Activated naive CD4-positive, alpha-beta T cell treated with anti-CD3 and anti-CD28 coated beads for 36 hours (primary cell): ENCODE measurements at regions not wholly inside any gene's neighbourhood (a gene's known extent, or its start where the extent isn't known, plus 50 kb on each side); places are given as distances from the start of the nearest gene placed in this dataset.
A peak's percentile ranks its signal among the peaks of the same experiment; 100 is the strongest.

Experiments used
- CTCF ChIA-PET: fragments of 350-600 bp; sonication (Branson Sonifier 250); formaldehyde crosslinking; loops from one replicate; lab custom pipeline; 2021; ENCODE audit warnings: antibody characterized with exemption; lab: Charles Lee
- DNase-seq: peaks from one replicate; pipeline ENCODE4 v3.0.0-alpha.2; 2020
- H3K27ac Mint-ChIP-seq: one replicate; pipeline ENCODE4 v1.8.0; 2021; ENCODE audit warnings: mild to moderate bottlenecking, mixed read lengths
- H3K27me3 Mint-ChIP-seq: one replicate; pipeline ENCODE4 v1.8.0; 2021; ENCODE audit warnings: low read depth, mixed read lengths
- H3K36me3 Mint-ChIP-seq: one replicate; pipeline ENCODE4 v1.8.0; 2021; ENCODE audit warnings: low read depth, mixed read lengths
- H3K4me1 Mint-ChIP-seq: one replicate; pipeline ENCODE4 v1.8.0; 2021; ENCODE audit warnings: low read depth, mixed read lengths
- H3K4me3 Mint-ChIP-seq: one replicate; pipeline ENCODE4 v1.8.0; 2021; ENCODE audit warnings: mild to moderate bottlenecking, moderate library complexity, mixed read lengths
- H3K9me3 Mint-ChIP-seq: one replicate; pipeline ENCODE4 v1.8.0; 2021; ENCODE audit warnings: mixed read lengths
- intact Hi-C: fragments of 100-400 bp; cut with micrococcal nuclease; formaldehyde crosslinking; loops from one replicate; pipeline ENCODE4 v1.15.1; 2023

- intact Hi-C loops: no loop called here
- Mint-ChIP-seq H3K27ac (no peak overlapping the region), H3K9me3 (no peaks in the 10 kb centered on the region)
Measured at GRCh38 chr4:129602447-129602846, 506.5 kb downstream of the C4orf33 start.

GRCh38 chr4:129603241-129603931, 507.4 kb downstream of the C4orf33 start:
- Mint-ChIP-seq H3K27me3 (no peaks in the 10 kb centered on the region), H3K4me1 (no peaks in the 10 kb centered on the region), H3K36me3 (no peaks in the 10 kb centered on the region), H3K9me3 (no peaks in the 10 kb centered on the region), H3K4me3 (no peak overlapping the region), H3K27ac (no peak overlapping the region)
- intact Hi-C loops: no loop called here
- CTCF ChIA-PET: no interaction called here
- DNase-seq: no peak

More at GRCh38 chr4:129602447-129602846, 506.5 kb downstream of the C4orf33 start:
- no peaks in the 10 kb centered on the region for H3K36me3 Mint-ChIP-seq
- no peaks in the 10 kb centered on the region for H3K27me3 Mint-ChIP-seq
- no peaks in the 10 kb centered on the region for H3K4me1 Mint-ChIP-seq
- no peak for DNase-seq
- H3K4me3 Mint-ChIP-seq: no peak overlapping the region
- CTCF ChIA-PET: no interaction called here

GRCh38 chr4:129604632-129605255, 508.8 kb downstream of the C4orf33 start:
- Mint-ChIP-seq H3K4me1 (no peaks in the 10 kb centered on the region), H3K36me3 (no peaks in the 10 kb centered on the region), H3K27me3 (no peaks in the 10 kb centered on the region), H3K4me3 (no peak overlapping the region), H3K9me3 (peaks cover 2% of the 10 kb centered on the region), H3K27ac (no peak overlapping the region)
- no peak for DNase-seq
- CTCF ChIA-PET: no interaction called here
- intact Hi-C loops: no loop called here

GRCh38 chr4:129614611-129615010, 518.7 kb downstream of the C4orf33 start:
- Mint-ChIP-seq H3K4me3 (no peak overlapping the region), H3K9me3 (no peaks in the 10 kb centered on the region), H3K36me3 (no peaks in the 10 kb centered on the region), H3K27ac (no peak overlapping the region), H3K4me1 (no peaks in the 10 kb centered on the region), H3K27me3 (no peaks in the 10 kb centered on the region)
- CTCF ChIA-PET: no interaction called here
- intact Hi-C loops: no loop called here
- no peak for DNase-seq

GRCh38 chr4:129622566-129622965, 526.6 kb downstream of the C4orf33 start:
- DNase-seq: no peak
- CTCF ChIA-PET: no interaction called here

GRCh38 chr4:129623233-129623875, 527.4 kb downstream of the C4orf33 start:
- Mint-ChIP-seq H3K4me1 (no peaks in the 10 kb centered on the region), H3K36me3 (no peaks in the 10 kb centered on the region), H3K27ac (no peak overlapping the region), H3K4me3 (no peak overlapping the region), H3K9me3 (no peaks in the 10 kb centered on the region), H3K27me3 (peaks cover 3% of the 10 kb centered on the region)
- no peak for DNase-seq
- CTCF ChIA-PET: no interaction called here
- intact Hi-C loops: no loop called here

More at GRCh38 chr4:129622566-129622965, 526.6 kb downstream of the C4orf33 start:
- H3K4me3 Mint-ChIP-seq: no peak overlapping the region
- H3K27me3 Mint-ChIP-seq: peaks cover 3% of the 10 kb centered on the region
- intact Hi-C loops: no loop called here
- no peaks in the 10 kb centered on the region for H3K4me1 Mint-ChIP-seq
- no peaks in the 10 kb centered on the region for H3K36me3 Mint-ChIP-seq
- H3K27ac Mint-ChIP-seq: no peak overlapping the region
- H3K9me3 Mint-ChIP-seq: no peaks in the 10 kb centered on the region

- no peaks in the 10 kb centered on the region for H3K36me3 Mint-ChIP-seq
- peaks cover 2% of the 10 kb centered on the region for H3K9me3 Mint-ChIP-seq
- CTCF ChIA-PET: interaction anchor here (0.8 to 2.5 kb wide), 5 partner anchors 16 to 298 kb away, joined by 4 to 8 read pairs (median 4); no protein-coding TSS in a partner anchor
- peak; percentile 52 for DNase-seq
- H3K4me1 Mint-ChIP-seq: no peaks in the 10 kb centered on the region
- intact Hi-C loops: loop anchor here (1.0 to 5.0 kb wide), 4 partner anchors 229 to 297 kb away; no protein-coding TSS in a partner anchor
- H3K4me3 Mint-ChIP-seq: no peak overlapping the region
- H3K27me3 Mint-ChIP-seq: no peaks in the 10 kb centered on the region
- H3K27ac Mint-ChIP-seq: no peak overlapping the region
Measured at GRCh38 chr4:129641179-129641578, 545.2 kb downstream of the C4orf33 start.

- Mint-ChIP-seq H3K36me3 (no peaks in the 10 kb centered on the region), H3K9me3 (no peaks in the 10 kb centered on the region), H3K27ac (no peak overlapping the region), H3K4me1 (no peaks in the 10 kb centered on the region), H3K4me3 (no peak overlapping the region), H3K27me3 (no peaks in the 10 kb centered on the region)
- DNase-seq: no peak
- CTCF ChIA-PET: no interaction called here
- intact Hi-C loops: no loop called here
Measured at GRCh38 chr4:129645461-129645860, 549.5 kb downstream of the C4orf33 start.

GRCh38 chr4:129668092-129668491, 572.1 kb downstream of the C4orf33 start:
- intact Hi-C loops: no loop called here
- Mint-ChIP-seq H3K27me3 (no peaks in the 10 kb centered on the region), H3K27ac (no peak overlapping the region), H3K36me3 (no peaks in the 10 kb centered on the region), H3K4me1 (no peaks in the 10 kb centered on the region), H3K9me3 (no peaks in the 10 kb centered on the region), H3K4me3 (no peak overlapping the region)
- CTCF ChIA-PET: no interaction called here
- no peak for DNase-seq

- CTCF ChIA-PET: no interaction called here
- Mint-ChIP-seq H3K9me3 (peaks cover 2% of the 10 kb centered on the region), H3K4me1 (no peaks in the 10 kb centered on the region), H3K27ac (no peak overlapping the region), H3K27me3 (peaks cover 3% of the 10 kb centered on the region), H3K36me3 (no peaks in the 10 kb centered on the region), H3K4me3 (no peak overlapping the region)
- no peak for DNase-seq
- intact Hi-C loops: no loop called here
Measured at GRCh38 chr4:129672941-129673340, 577.0 kb downstream of the C4orf33 start.

GRCh38 chr4:129675036-129675435, 579.1 kb downstream of the C4orf33 start:
- Mint-ChIP-seq H3K27me3 (peaks cover 3% of the 10 kb centered on the region), H3K27ac (no peak overlapping the region), H3K4me3 (no peak overlapping the region), H3K9me3 (peaks cover 2% of the 10 kb centered on the region), H3K4me1 (no peaks in the 10 kb centered on the region), H3K36me3 (no peaks in the 10 kb centered on the region)
- CTCF ChIA-PET: no interaction called here
- DNase-seq: no peak
- intact Hi-C loops: no loop called here

GRCh38 chr4:129676934-129677333, 581.0 kb downstream of the C4orf33 start:
- DNase-seq: no peak
- CTCF ChIA-PET: no interaction called here
- Mint-ChIP-seq H3K4me1 (no peaks in the 10 kb centered on the region), H3K27ac (no peak overlapping the region), H3K36me3 (no peaks in the 10 kb centered on the region), H3K9me3 (peaks cover 2% of the 10 kb centered on the region), H3K27me3 (peaks cover 3% of the 10 kb centered on the region), H3K4me3 (no peak overlapping the region)
- intact Hi-C loops: no loop called here
